GM18907 (cell line): ENCODE measurements at regions not wholly inside any gene's neighbourhood (a gene's known extent, or its start where the extent isn't known, plus 50 kb on each side); places are given as distances from the start of the nearest gene placed in this dataset.
"Not testable (repeated sequence)": the region's sequence is repeated elsewhere in the genome, so short reads cannot be mapped to it uniquely, and the experiment has no call there.

Source experiments
- ATAC-seq: cut with Tn5 transposase; IDR thresholded peaks from one replicate; pipeline ENCODE4 v1.9.1; 2021; ENCODE audit warnings: mild to moderate bottlenecking, moderate library complexity; ENCODE audit not compliant: unreplicated experiment

GRCh38 chrX:66698273-66699204 is 59.7 kb upstream of the EDA2R start:
- ATAC-seq: no peak

GRCh38 chrX:66692512-66692911 is 53.6 kb upstream of the EDA2R start:
- ATAC-seq: not testable (repeated sequence)
